ENCODE measurements at regions not wholly inside any gene's neighbourhood (a gene's known extent, or its start where the extent isn't known, plus 50 kb on each side); places are given as distances from the start of the nearest gene placed in this dataset.
"Not testable (repeated sequence)": the region's sequence is repeated elsewhere in the genome, so short reads cannot be mapped to it uniquely, and the experiment has no call there.

- no peak for DNase-seq
- intact Hi-C loops (cut with DNase I; ENCODE audit: low total_unique reads) = no loop called here
- Histone ChIP-seq H3K27me3 (no peaks in the 10 kb centered on the region), H3K9me3 (no peaks in the 10 kb centered on the region), H3K36me3 (ENCODE audit: low read depth, missing control alignments) (no peaks in the 10 kb centered on the region), H3K4me1 (no peaks in the 10 kb centered on the region), H3K4me3 (no peak overlapping the region), H3K27ac (no peak overlapping the region)
- TF ChIP-seq, protein P1, sequence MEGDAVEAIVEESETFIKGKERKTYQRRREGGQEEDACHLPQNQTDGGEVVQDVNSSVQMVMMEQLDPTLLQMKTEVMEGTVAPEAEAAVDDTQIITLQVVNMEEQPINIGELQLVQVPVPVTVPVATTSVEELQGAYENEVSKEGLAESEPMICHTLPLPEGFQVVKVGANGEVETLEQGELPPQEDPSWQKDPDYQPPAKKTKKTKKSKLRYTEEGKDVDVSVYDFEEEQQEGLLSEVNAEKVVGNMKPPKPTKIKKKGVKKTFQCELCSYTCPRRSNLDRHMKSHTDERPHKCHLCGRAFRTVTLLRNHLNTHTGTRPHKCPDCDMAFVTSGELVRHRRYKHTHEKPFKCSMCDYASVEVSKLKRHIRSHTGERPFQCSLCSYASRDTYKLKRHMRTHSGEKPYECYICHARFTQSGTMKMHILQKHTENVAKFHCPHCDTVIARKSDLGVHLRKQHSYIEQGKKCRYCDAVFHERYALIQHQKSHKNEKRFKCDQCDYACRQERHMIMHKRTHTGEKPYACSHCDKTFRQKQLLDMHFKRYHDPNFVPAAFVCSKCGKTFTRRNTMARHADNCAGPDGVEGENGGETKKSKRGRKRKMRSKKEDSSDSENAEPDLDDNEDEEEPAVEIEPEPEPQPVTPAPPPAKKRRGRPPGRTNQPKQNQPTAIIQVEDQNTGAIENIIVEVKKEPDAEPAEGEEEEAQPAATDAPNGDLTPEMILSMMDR (IDR thresholded peaks at IDR 0.05) = no peak
- TF ChIP-seq POLR2A (IDR thresholded peaks at IDR 0.05) = no peak
These were observed 477.0 kb downstream of the CDH10 start for GRCh38 chr5:24167806-24168205.

DNA sequence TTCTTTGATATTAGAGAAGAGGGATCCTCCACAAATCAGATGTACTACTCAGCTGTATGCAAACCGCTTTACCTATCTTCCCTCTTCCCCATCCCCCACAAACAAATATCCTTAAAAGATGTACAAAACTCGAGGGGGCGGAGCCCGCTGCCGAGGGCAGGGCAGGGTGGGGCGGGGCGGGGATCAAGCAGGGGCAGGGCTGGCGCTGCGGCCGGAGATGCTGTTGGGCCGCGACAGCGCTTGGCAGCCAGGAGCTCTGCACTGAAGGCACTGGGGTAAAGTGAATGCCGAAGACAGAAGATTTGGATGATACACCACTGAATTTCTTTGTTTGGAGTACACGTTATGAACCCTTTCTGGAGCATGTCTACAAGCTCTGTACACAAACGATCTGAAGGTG lies 474.8 kb downstream of the CDH10 start:
- no peak for TF ChIP-seq POLR2A (IDR thresholded peaks at IDR 0.05)
- TF ChIP-seq, protein P1 (IDR thresholded peaks at IDR 0.05) = no peak
- WGBS, 2 donors = 66 to 84% methylated on average over 16 of the region's 16 CpGs
- H3K27ac ChIP-seq = no peak overlapping the region
- no peaks in the 10 kb centered on the region for H3K9me3 ChIP-seq
- no peaks in the 10 kb centered on the region for H3K36me3 ChIP-seq (ENCODE audit: low read depth, missing control alignments)
- H3K27me3 ChIP-seq = no peaks in the 10 kb centered on the region
- intact Hi-C loops (cut with DNase I; ENCODE audit: low total_unique reads) = no loop called here
- no peaks in the 10 kb centered on the region for H3K4me1 ChIP-seq
- no peak overlapping the region for H3K4me3 ChIP-seq
- DNase-seq = no peak

DNA sequence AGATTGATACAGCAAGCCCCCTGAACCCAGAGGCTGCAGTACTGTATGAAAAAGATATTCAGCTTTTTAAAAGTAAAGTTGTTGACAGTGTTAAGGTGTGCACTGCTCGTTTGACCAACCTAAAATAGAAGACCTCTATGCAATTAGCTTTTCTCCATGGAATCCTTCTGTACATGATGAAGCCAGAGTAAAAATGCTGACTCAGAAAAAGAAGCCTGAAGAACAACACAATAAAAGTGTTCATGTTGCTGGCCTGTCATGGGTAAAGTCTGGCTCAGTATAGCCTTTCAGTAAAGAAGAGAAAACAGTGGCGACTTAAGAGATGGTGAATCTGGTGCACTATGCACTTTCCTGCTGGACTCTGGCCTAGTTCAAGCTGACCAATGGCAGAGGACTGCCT lies 473.8 kb downstream of the CDH10 start:
- H3K4me3 ChIP-seq; H3K36me3 ChIP-seq (ENCODE audit: low read depth, missing control alignments); intact Hi-C loops (cut with DNase I; ENCODE audit: low total_unique reads); H3K9me3 ChIP-seq; DNase-seq; H3K27me3 ChIP-seq; H3K4me1 ChIP-seq; H3K27ac ChIP-seq: not testable (repeated sequence)
- 49 to 67% methylated on average over 2 of the region's 2 CpGs for WGBS, 2 donors

GRCh38 chr5:24177821-24178220 lies 467.0 kb downstream of the CDH10 start:
- intact Hi-C loops (cut with DNase I; ENCODE audit: low total_unique reads) = no loop called here
- TF ChIP-seq, protein P1 (IDR thresholded peaks at IDR 0.05) = no peak
- TF ChIP-seq POLR2A (IDR thresholded peaks at IDR 0.05) = no peak
- WGBS, 2 donors = 90% methylated on average over 4 of the region's 4 CpGs

GRCh38 chr5:24183981-24184380 lies 460.8 kb downstream of the CDH10 start:
- intact Hi-C loops (cut with DNase I; ENCODE audit: low total_unique reads) = no loop called here
- Histone ChIP-seq H3K4me1 (no peaks in the 10 kb centered on the region), H3K36me3 (ENCODE audit: low read depth, missing control alignments) (no peaks in the 10 kb centered on the region), H3K4me3 (no peak overlapping the region), H3K27ac (no peak overlapping the region), H3K9me3 (no peaks in the 10 kb centered on the region), H3K27me3 (no peaks in the 10 kb centered on the region)
- TF ChIP-seq POLR2A (IDR thresholded peaks at IDR 0.05) = no peak
- TF ChIP-seq, protein P1 (IDR thresholded peaks at IDR 0.05) = no peak
- DNase-seq = no peak
- 77 to 98% methylated on average over 2 of the region's 2 CpGs for WGBS, 2 donors

More at GRCh38 chr5:24177821-24178220, 467.0 kb downstream of the CDH10 start:
- Histone ChIP-seq H3K4me3 (no peak overlapping the region), H3K27me3 (no peaks in the 10 kb centered on the region), H3K36me3 (ENCODE audit: low read depth, missing control alignments) (no peaks in the 10 kb centered on the region), H3K27ac (no peak overlapping the region), H3K4me1 (no peaks in the 10 kb centered on the region), H3K9me3 (no peaks in the 10 kb centered on the region)
- DNase-seq = no peak
